Neural cell (in vitro differentiated cells): ENCODE measurements at regions not wholly inside any gene's neighbourhood (a gene's known extent, or its start where the extent isn't known, plus 50 kb on each side); places are given as distances from the start of the nearest gene placed in this dataset.

Source experiments
- H2AFZ ChIP-seq: fragments of 200-600, 300-800 bp; sonication (generic), shearing (Covaris generic); 2 replicates; pipeline ENCODE4 v1.6.0; 2014; ENCODE audit warnings: low read depth, mild to moderate bottlenecking, antibody characterized with exemption, low read length, moderate library complexity
- H3F3A ChIP-seq: fragments of 200-600 bp; shearing (Covaris generic); 2 replicates; pipeline ENCODE4 v1.6.1; 2016; ENCODE audit warnings: mild to moderate bottlenecking, moderate library complexity, mixed read lengths, antibody characterized with exemption, low read length; ENCODE audit not compliant: insufficient read depth, poor library complexity, severe bottlenecking
- H3K27ac ChIP-seq: fragments of 200-600, 300-800 bp; sonication (generic), shearing (Covaris generic); 2 replicates; pipeline ENCODE4 v1.5.1; 2014; ENCODE audit warnings: mild to moderate bottlenecking, low read length, moderate library complexity
- H3K27me3 ChIP-seq: fragments of 300-800, 200-600 bp; sonication (generic), shearing (Covaris generic); 2 replicates; pipeline ENCODE4 v1.6.0; 2014; ENCODE audit warnings: mild to moderate bottlenecking, low read depth, low read length, moderate library complexity; ENCODE audit not compliant: insufficient read depth
- H3K36me3 ChIP-seq: fragments of 300-800, 200-600 bp; sonication (generic), shearing (Covaris generic); 2 replicates; pipeline ENCODE4 v1.5.1; 2014; ENCODE audit warnings: mild to moderate bottlenecking, antibody characterized with exemption, low read length, moderate library complexity; ENCODE audit not compliant: insufficient read depth
- H3K4me2 ChIP-seq: fragments of 300-800, 200-600 bp; sonication (generic), shearing (Covaris generic); 2 replicates; pipeline ENCODE4 v1.6.0; 2014; ENCODE audit warnings: mild to moderate bottlenecking, low read length
- H3K4me3 ChIP-seq: fragments of 300-800, 200-600 bp; sonication (generic), shearing (Covaris generic); 2 replicates; pipeline ENCODE4 v1.5.1; 2014; ENCODE audit warnings: mild to moderate bottlenecking, low read length, moderate library complexity
- H3K79me2 ChIP-seq: fragments of 200-600 bp; shearing (Covaris generic); replicated peaks from 2 replicates; pipeline ENCODE4 v1.6.0; 2014; ENCODE audit warnings: mild to moderate bottlenecking, low read length, moderate library complexity; ENCODE audit not compliant: insufficient read depth
- H3K9ac ChIP-seq: fragments of 300-800, 200-600 bp; sonication (generic), shearing (Covaris generic); 2 replicates; pipeline ENCODE4 v1.6.1; 2016; ENCODE audit warnings: mild to moderate bottlenecking, low read length, mixed read lengths
- H3K9me2 ChIP-seq: fragments of 200-600 bp; shearing (Covaris generic); 2 replicates; pipeline ENCODE4 v1.6.1; 2016; ENCODE audit warnings: mild to moderate bottlenecking, low read length, mixed read lengths; ENCODE audit not compliant: insufficient read depth
- H3K9me3 ChIP-seq: fragments of 200-600, 300-800 bp; sonication (generic), shearing (Covaris generic); 2 replicates; pipeline ENCODE4 v1.6.1; 2016; ENCODE audit warnings: mild to moderate bottlenecking, mixed run types, low read length, moderate library complexity, mixed read lengths
- H4K20me1 ChIP-seq: fragments of 200-600 bp; shearing (Covaris generic); 2 replicates; pipeline ENCODE4 v1.6.1; 2016; ENCODE audit warnings: mild to moderate bottlenecking, mixed run types; ENCODE audit not compliant: insufficient read depth
- CTCF ChIP-seq: fragments of 450-650 bp; IDR thresholded peaks from 2 replicates; pipeline ENCODE4 v1.5.1; 2014; ENCODE audit warnings: antibody characterized with exemption, mild to moderate bottlenecking, moderate library complexity; ENCODE audit not compliant: poor library complexity, severe bottlenecking
- EP300 ChIP-seq: fragments of 450-650 bp; conservative IDR thresholded peaks from 2 replicates; pipeline ENCODE4 v1.6.1; 2014; ENCODE audit warnings: antibody characterized with exemption, mild to moderate bottlenecking, moderate library complexity; ENCODE audit not compliant: poor library complexity, severe bottlenecking
- EZH2 ChIP-seq: fragments of 200-600, 300-800 bp; shearing (Covaris generic), sonication (generic); IDR thresholded peaks from 2 replicates; pipeline ENCODE4 v1.6.1; 2014; ENCODE audit warnings: antibody characterized with exemption, low read length, borderline replicate concordance, mild to moderate bottlenecking; ENCODE audit not compliant: insufficient read depth, poor library complexity, severe bottlenecking
- MXI1 ChIP-seq: fragments of 450-650 bp; conservative IDR thresholded peaks from 2 replicates; pipeline ENCODE4 v1.6.1; 2014; ENCODE audit warnings: antibody characterized with exemption, mild to moderate bottlenecking; ENCODE audit not compliant: poor library complexity, severe bottlenecking
- POLR2AphosphoS5 ChIP-seq: IDR thresholded peaks from 2 replicates; pipeline ENCODE4 v1.6.1; 2012
- RAD21 ChIP-seq: fragments of 450-650 bp; conservative IDR thresholded peaks from 2 replicates; pipeline ENCODE4 v1.6.1; 2014; ENCODE audit warnings: antibody characterized with exemption, mild to moderate bottlenecking, moderate library complexity
- SMC3 ChIP-seq: fragments of 450-650 bp; conservative IDR thresholded peaks from 2 replicates; pipeline ENCODE4 v1.6.1; 2014; ENCODE audit warnings: antibody characterized with exemption, mild to moderate bottlenecking, moderate library complexity; ENCODE audit not compliant: poor library complexity
- TAF1 ChIP-seq: IDR thresholded peaks from 2 replicates; pipeline ENCODE4 v1.6.1; 2012; ENCODE audit warnings: low read depth
- TF ChIP-seq, protein P1 (sequence below): IDR thresholded peaks from 2 replicates; pipeline ENCODE4 v1.6.1; 2012; ENCODE audit warnings: borderline replicate concordance

GRCh38 chr9:14379280-14379679 lies 65.3 kb upstream of the NFIB start:
- no peak overlapping the region for H3K9ac ChIP-seq
- H3K4me2 ChIP-seq: no peak overlapping the region
- no peaks in the 10 kb centered on the region for H3K36me3 ChIP-seq
- H3K9me3 ChIP-seq: no peaks in the 10 kb centered on the region
- H2AFZ ChIP-seq: no peak overlapping the region
- no peaks in the 10 kb centered on the region for H3K79me2 ChIP-seq
- no peak overlapping the region for H3K4me3 ChIP-seq
- H3K9me2 ChIP-seq: no peaks in the 10 kb centered on the region
- no peaks in the 10 kb centered on the region for H3F3A ChIP-seq
- H4K20me1 ChIP-seq: no peaks in the 10 kb centered on the region
- no peak overlapping the region for H3K27ac ChIP-seq
- no peaks in the 10 kb centered on the region for H3K27me3 ChIP-seq
- TF ChIP-seq, protein P1, sequence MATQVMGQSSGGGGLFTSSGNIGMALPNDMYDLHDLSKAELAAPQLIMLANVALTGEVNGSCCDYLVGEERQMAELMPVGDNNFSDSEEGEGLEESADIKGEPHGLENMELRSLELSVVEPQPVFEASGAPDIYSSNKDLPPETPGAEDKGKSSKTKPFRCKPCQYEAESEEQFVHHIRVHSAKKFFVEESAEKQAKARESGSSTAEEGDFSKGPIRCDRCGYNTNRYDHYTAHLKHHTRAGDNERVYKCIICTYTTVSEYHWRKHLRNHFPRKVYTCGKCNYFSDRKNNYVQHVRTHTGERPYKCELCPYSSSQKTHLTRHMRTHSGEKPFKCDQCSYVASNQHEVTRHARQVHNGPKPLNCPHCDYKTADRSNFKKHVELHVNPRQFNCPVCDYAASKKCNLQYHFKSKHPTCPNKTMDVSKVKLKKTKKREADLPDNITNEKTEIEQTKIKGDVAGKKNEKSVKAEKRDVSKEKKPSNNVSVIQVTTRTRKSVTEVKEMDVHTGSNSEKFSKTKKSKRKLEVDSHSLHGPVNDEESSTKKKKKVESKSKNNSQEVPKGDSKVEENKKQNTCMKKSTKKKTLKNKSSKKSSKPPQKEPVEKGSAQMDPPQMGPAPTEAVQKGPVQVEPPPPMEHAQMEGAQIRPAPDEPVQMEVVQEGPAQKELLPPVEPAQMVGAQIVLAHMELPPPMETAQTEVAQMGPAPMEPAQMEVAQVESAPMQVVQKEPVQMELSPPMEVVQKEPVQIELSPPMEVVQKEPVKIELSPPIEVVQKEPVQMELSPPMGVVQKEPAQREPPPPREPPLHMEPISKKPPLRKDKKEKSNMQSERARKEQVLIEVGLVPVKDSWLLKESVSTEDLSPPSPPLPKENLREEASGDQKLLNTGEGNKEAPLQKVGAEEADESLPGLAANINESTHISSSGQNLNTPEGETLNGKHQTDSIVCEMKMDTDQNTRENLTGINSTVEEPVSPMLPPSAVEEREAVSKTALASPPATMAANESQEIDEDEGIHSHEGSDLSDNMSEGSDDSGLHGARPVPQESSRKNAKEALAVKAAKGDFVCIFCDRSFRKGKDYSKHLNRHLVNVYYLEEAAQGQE: no peak
- no peak for TF ChIP-seq EP300
- TF ChIP-seq TAF1: no peak
- TF ChIP-seq MXI1: no peak

GRCh38 chr9:14373706-14374105 lies 59.8 kb upstream of the NFIB start:
- Histone ChIP-seq H2AFZ (no peak overlapping the region), H3K4me2 (no peak overlapping the region), H3K27ac (no peak overlapping the region)

More at GRCh38 chr9:14373706-14374105, 59.8 kb upstream of the NFIB start:
- H4K20me1 ChIP-seq: no peaks in the 10 kb centered on the region
- H3K4me3 ChIP-seq: no peak overlapping the region
- no peaks in the 10 kb centered on the region for H3K9me2 ChIP-seq
- no peaks in the 10 kb centered on the region for H3K79me2 ChIP-seq
- no peaks in the 10 kb centered on the region for H3K9me3 ChIP-seq
- no peaks in the 10 kb centered on the region for H3F3A ChIP-seq
- TF ChIP-seq CTCF (no peak), EP300 (no peak), EZH2 (no peak), RAD21 (no peak), SMC3 (no peak), MXI1 (no peak), TAF1 (no peak), POLR2AphosphoS5 (no peak)
- TF ChIP-seq, protein P1: no peak
- no peak overlapping the region for H3K9ac ChIP-seq
- H3K27me3 ChIP-seq: no peaks in the 10 kb centered on the region
- H3K36me3 ChIP-seq: no peaks in the 10 kb centered on the region
